ENCODE measurements at regions not wholly inside any gene's neighbourhood (a gene's known extent, or its start where the extent isn't known, plus 50 kb on each side); places are given as distances from the start of the nearest gene placed in this dataset.
"Not testable (repeated sequence)": the region's sequence is repeated elsewhere in the genome, so short reads cannot be mapped to it uniquely, and the experiment has no call there.

- no peak for DNase-seq
These were observed 123.3 kb downstream of the ARL4C start for GRCh38 chr2:234373481-234374149.

GRCh38 chr2:234373060-234373459 lies 123.8 kb downstream of the ARL4C start:
- DNase-seq, result no peak

- DNase-seq, result no peak
These were observed 124.4 kb downstream of the ARL4C start for GRCh38 chr2:234372506-234372905.

- peak; percentile 16 for DNase-seq
These were observed 128.0 kb downstream of the ARL4C start for GRCh38 chr2:234368861-234369261.

DNA sequence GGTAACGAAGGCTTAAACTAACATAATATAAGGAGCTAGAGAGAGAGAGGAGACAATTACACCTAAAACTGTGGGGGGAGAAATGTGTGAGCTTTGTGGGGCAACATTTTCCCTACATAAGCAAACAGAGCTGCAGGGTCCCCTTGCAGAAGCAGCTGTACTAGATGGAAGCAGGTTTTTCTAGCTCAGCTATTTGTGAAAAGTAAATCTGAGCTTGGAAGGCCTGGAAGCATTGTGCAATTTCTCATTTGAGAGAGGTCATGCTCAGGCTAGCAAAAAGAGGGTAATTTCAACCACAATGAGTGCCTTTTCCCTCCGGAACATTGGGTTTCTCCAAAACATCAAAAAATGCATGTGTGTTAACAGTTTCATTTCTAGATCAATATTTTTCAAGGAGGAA lies 130.0 kb downstream of the ARL4C start:
- no peak for DNase-seq

DNA sequence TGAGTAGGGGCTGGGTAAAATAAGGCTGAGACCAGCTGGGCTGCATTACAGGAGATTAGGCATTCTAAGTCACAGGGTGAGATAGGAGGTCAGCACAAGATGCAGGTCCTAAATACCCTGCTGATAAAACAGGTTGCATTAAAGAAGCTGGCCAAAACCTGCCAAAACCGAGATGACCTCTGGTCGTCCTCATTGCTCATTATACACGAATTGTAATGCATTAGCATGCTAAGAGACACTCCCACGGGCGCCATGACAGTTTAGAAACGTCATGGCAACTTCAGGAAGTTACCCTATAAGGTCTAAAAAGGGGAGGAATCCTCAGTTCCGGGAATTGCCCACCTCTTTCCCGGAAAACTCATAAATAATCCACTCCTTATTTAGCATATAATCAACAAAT lies 132.2 kb downstream of the ARL4C start:
- DNase-seq, result no peak

GRCh38 chr2:234363647-234364294 lies 133.1 kb downstream of the ARL4C start:
- DNase-seq, result no peak

- peak; percentile 57 for DNase-seq
These were observed 133.8 kb downstream of the ARL4C start for GRCh38 chr2:234363011-234363487.

GRCh38 chr2:234360313-234360975 lies 136.4 kb downstream of the ARL4C start:
- DNase-seq, result not testable (repeated sequence)

DNA sequence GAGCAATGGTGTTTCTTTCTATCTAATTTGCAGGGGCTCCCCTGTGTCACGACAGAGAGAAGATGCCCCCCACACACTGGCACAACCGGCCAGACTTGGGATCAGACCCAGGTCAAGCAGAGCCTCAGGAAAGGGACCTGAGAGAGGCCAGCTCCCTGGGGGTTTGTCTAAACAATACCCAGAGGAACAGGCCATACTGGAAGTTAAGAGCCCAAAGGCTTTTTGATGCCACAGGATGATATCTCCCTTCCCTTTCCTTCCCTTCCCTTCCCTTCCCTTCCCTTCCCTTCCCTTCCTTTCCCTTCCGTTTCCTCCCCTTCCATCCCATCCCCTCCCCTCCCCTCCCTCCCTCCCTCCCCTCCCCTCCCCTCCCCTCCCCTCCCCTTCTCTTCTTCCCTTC lies 139.2 kb downstream of the ARL4C start:
- DNase-seq, result no peak

DNA sequence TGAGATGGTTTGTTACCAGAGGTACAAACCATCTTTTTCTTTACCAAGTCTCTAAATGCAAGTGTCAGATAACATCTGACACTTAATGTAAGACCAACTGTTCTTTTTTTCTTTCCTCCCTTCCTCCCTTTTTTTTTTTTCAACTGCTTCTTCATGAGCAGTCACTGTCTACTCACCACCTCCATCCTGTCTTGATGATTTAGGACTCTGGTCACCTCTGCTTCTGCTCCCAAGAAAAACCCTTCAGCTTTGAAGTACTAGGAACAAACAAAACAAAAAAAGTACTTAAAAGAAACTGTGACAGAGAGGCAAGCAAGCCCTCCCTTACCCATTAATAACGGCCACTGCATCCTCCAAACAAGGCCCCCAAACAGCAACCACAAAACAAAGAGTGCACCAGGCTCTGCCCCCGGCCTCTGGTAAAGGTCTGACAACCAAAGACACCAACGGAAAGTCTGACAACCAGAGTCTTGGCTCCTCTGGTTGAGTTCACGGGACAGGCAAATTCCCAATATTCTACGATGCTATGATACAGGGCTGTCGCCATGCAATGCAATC lies 141.0 kb downstream of the ARL4C start:
- no peak for DNase-seq

DNA sequence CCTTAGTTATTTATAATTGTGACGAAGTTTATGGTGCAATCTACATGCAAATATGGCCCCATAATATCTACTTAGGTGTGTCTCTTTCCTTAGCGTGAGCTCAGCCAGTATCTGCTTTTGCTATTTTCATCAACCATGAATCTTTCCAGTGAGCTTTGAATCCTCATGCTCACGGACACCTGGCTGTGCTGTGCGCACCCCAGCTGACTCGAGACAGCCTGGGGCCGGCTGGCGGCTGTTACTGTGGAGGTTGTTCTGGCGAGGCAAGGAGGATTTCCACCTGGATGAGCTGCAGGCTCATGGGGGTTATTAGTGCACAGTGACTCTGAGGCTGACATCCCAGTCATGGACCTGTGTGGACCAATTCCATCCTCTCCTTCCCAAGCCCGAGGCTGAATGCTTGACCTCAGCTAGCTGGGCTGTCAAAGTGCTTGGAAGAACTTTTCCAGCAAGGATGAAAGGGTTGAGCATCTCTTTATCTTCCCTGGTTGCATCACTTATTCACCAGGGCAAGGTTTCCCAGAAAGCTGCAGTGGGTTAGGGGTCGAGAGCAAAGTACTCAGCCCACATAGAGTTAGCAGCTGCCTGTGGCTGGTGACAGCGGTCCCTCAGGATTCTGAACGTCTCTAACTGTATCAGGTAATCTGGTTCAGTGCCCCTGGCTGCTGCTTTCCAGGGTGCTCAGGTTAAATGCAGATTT lies 141.7 kb downstream of the ARL4C start:
- peak; percentile 21 for DNase-seq

DNA sequence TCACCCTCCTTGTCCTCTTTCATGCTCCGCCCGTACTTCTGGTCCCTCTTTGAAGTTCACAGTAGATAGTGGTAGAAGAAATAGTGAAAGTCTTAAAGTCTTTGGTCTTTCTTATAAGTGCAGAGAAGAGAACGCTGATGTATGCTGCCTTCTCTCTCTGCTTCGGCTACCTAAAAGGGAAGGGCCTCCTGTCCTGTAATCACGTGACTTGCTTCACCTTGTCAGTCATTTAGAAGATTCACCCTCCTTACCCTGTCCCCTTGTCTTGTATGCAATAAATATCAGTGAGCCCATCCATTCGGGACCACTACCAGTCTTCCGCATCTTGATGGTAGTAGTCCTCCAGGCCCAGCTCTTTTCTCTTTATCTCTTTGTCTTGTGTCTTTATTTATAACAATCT lies 144.6 kb downstream of the ARL4C start:
- DNase-seq, result no peak

DNA sequence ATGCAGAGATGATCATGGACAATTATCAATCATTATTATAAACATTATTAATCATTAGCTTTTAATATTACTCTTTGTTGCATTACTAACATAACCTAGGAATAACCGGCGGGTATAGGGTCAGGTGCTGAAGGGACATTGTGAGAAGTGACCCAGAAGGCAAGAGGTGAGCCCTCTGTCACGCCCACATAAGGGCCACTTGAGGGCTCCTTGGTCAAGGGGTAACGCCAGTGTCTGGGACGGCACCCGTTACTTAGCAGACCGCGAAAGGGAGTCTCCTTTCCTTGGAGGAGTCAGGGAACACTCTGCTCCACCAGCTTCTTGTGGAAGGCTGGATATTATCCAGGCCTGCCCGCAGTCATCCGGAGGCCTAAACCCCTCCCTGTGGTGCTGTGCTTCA lies 145.0 kb downstream of the ARL4C start:
- DNase-seq, result not testable (repeated sequence)

DNA sequence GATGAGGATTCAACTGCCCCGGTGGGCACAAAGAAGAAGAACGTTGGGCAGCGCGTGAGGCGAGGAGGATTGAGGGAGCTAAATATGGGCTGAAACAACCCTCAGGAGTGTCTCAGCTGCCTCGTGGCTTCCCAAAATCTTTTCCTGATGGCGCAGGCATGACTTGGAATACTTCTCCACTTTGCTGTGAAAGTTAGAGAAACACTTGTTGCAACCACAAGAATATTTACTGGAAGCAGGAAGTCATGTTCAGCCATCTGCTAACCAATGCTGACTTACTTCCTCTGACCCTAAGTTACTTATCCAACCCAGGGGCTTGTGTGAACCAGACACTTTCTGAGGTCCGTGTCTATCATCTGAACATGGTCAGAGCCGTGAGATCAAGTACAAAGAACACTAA lies 148.8 kb downstream of the ARL4C start:
- no peak for DNase-seq

GRCh38 chr2:234345921-234346320 lies 151.0 kb downstream of the ARL4C start:
- DNase-seq, result no peak

DNA sequence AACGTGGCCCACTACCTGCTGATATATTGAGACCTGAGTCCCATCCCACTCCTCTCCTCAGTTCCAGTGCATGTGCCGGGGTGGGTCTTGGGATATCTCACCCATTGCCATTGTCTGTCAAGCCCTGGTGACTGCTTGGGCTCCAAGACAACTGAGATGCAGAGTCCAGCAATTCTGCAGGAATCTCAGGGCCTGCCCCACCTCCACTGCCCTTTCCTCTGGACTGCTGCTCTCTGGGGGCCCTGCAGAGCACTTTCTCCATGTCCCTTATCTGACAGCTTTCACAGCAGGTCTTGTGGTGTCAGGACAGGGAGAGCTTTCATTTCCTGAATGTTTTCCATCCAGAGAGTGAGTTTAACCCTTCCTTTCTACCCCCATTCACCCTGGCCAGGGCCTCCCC lies 152.9 kb downstream of the ARL4C start:
- no peak for DNase-seq

DNA sequence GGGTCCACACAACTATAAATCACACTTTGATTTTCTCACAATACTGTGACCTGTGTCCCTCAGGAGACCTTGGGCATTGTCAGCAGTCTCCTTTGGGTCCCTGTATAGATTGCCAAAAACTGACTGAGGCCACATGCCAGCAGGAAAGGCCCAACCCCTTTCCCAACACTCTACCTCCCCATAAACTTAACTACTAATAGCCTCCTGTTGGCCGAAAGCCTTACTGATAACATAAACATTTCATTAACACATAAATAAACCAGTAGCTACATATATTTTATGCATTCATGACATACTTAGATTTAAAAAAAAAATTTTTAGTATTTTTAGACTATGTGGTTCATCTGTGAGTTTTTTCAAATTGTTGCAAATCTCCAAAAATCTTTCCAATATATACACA lies 153.5 kb downstream of the ARL4C start:
- DNase-seq, result no peak

DNA sequence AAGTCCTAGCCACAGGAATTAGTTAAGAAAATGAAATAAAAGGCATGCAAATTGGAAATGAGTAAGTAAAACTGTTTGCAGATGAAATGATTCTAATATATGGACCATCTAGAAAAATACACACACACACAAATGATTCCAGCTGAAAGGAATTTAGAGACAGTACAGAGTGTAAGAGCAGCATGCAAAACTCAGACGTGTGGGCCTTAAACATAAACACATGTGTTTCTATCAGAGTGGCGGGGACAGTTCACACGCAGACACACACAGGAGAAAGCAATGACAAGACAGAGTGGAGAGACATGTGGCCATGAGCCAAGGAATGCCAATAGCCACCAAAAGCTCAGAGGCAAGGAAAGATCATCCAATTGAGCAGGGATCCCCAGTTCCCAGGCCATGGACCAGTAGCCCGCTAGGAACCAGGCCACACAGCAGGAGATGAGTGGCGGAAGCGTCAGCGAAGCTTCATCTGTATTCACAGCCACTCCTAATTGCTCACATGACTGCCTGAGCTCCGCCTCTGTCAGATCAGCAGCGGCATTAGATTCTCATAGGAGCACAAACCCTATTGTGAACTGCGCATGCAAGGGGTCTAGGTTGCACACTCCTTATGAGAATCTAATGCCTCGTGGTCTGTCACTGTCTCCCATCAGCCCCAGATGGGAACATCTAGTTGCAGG lies 155.4 kb downstream of the ARL4C start:
- no peak for DNase-seq

- no peak for DNase-seq
These were observed 157.4 kb downstream of the ARL4C start for GRCh38 chr2:234339501-234339900.

DNA sequence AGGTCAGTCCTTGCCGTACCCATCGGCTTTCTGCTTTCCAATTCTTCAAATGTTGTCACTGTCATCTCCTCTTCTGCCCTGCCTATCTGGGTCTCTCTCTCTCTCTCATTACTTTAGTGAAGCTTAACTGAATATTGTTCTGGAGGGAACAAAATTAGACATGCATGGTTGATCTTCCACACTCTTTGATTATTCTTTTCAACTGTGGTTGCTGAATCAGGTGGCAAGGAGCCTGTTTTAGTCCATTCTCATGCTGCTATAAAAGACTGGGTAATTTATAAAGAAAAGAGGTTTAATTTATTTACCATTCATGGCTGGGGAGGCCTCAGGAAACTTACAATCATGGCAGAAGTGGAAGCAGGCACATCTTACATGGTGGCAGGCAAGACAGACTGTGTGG lies 157.9 kb downstream of the ARL4C start:
- DNase-seq, result no peak

DNA sequence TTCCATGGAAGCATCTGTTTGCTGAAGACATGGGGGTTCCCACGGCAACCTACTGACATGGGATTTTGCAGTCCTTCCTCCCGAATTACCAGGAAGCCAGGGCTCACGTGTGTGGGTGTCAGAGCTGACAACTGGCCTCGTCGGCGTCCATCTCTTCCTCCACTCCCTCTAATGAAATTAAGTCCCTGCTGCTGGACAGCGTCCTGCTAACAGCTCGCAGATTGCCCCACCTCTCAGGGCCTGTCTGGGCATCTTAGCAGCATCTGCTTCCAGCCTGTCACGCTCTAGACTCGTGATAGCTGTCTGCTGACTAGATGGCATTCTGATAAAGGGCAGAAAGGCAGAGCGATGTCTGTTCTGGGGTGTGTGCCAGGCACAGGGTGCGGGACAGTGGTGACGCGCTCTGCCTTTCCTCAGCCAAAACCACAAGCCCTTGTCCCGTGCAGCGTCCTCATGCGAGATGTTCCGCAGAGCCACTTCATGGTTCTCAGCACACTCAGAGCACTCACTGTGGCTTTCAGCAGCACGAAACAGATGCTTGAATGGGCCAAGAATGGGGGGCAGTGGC lies 161.1 kb downstream of the ARL4C start:
- no peak for DNase-seq

Data from NCI-H2081 treated with DMSO at 0.1 percent for 48 hours (cell line).